HG02870 (cell line): ENCODE measurements at regions not wholly inside any gene's neighbourhood (a gene's known extent, or its start where the extent isn't known, plus 50 kb on each side); places are given as distances from the start of the nearest gene placed in this dataset.

ENCODE experiments used
- ATAC-seq: cut with Tn5 transposase; IDR thresholded peaks from one replicate; pipeline ENCODE4 v1.9.1; 2021; ENCODE audit warnings: mild to moderate bottlenecking, moderate library complexity; ENCODE audit not compliant: unreplicated experiment

- no peak for ATAC-seq
Observed at GRCh38 chr7:148472406-148472805, 118.2 kb upstream of the C7orf33 start.

- no peak for ATAC-seq
Observed at GRCh38 chr7:148473703-148474480, 116.7 kb upstream of the C7orf33 start.

- ATAC-seq = no peak
Observed at GRCh38 chr7:148474481-148475025, 116.0 kb upstream of the C7orf33 start.

DNA sequence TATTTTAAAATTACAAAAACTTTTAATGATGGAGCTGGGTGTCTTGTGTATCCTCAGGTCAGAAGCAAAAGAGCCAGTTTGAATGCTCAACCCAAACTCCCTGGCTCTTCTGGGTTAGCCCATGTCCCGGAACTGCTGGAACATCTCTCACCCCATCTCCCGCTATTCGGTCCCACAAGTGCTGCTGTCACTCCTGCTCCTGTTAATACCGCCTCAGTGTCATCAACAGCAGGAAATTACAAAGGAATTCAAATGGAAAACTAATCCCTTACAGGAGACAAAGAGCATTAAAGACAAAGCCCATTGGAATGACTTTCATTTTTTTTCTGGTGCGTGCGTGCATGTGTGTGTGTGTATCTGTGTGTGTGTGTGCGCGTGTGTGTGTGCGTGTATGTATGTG is 112.0 kb upstream of the C7orf33 start:
- no peak for ATAC-seq

DNA sequence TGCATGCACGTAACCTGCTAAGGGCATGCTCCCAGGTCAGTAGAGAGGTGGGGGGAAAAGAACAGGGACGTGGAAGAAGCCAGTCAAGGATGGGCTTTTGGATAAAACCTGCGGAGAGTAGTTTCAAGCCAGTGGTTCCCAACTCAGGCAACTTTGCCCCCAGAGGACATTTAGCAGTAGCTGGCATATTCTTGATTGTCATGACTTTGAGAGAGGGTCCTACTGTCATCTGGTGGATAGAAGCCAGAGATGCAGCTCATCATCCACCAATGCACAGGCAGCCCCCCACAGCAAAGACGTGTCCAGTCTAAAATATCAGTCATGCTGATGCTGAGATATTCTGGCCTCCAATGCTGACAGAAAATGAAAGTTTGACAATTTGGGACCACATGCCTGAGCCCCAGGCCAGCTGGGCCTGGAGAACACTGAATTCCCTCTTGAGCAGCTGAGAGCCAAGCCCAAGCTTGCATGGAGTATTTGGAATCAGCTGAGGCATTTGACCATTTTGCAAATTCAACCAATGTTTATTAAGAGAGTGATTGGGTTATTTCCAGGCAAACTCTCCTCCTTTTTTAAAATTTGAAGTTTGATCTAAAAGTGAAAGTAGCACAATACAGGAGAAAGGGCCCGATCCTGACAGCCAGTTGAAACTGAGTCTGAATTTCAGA is 110.0 kb upstream of the C7orf33 start:
- no peak for ATAC-seq

- no peak for ATAC-seq
Observed at GRCh38 chr7:148481147-148481526, 109.4 kb upstream of the C7orf33 start.

DNA sequence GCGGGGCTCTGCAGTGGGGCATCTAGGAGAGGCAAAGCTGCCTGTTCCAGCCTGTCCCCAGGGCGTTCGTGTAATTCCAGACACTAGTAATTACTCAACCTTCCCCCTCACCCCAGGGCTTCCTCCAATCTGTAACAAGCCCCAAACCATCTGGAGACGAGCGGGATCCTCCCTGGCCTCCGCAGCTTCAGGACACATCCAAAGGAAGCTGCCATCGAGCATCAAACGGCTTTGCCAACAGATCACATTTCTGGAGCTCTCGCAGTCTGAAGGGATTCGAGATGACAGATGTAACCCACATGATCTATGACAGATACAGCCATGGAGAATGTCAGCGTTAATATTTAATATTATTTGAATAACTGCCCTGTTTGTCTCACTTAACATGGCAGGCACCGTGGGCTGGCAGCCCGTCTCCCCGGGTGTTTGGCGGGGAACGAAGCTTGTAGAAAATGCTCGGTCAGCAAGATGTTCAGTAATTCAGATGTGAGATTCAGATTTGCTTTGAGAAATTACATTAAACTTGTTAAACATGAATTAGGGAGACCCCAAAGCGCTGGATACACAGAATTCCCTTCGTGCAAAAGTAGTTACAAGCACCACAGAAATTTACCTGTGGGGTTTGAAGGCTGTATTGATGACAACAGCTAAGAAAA is 108.5 kb upstream of the C7orf33 start:
- no peak for ATAC-seq

- no peak for ATAC-seq
Observed at GRCh38 chr7:148483515-148484308, 106.9 kb upstream of the C7orf33 start.

DNA sequence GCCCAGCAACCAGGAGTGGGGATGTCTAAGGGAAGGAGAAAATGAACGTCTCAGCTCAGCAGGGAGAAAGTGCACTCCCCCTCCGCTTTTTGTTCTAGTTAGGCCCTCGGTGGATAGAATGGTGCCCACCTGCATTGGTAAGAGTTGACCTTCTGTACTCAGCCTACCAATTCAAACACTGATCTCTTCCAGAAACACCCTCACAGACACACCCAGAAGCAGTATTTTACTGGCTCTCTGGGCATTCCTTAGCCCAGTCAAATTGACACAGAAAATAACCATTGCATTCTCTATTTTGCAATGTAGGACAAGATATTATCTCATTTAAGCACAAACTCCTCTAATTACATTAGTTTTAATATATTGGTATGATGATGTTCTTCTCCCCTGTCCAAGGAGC is 106.1 kb upstream of the C7orf33 start:
- no peak for ATAC-seq

DNA sequence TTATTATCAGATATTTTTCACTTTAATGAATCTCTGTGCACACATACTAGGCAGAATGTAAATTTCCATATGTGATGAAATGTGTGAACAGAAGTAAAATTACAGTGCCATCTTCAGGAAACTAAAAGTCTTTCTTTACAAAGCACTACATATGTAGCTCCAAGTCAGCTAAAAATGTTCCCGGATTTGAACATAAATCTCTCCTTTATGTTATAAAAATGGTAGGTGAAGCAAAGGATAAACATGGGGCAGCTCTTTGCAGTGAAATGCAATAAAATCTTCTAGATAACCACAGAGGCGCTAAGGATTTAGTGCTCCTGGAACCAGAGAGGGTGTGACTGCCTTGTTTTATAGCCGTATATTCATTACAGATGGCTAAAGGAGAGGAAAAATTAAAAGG is 104.9 kb upstream of the C7orf33 start:
- no peak for ATAC-seq

GRCh38 chr7:148486937-148487336 is 103.6 kb upstream of the C7orf33 start:
- no peak for ATAC-seq

DNA sequence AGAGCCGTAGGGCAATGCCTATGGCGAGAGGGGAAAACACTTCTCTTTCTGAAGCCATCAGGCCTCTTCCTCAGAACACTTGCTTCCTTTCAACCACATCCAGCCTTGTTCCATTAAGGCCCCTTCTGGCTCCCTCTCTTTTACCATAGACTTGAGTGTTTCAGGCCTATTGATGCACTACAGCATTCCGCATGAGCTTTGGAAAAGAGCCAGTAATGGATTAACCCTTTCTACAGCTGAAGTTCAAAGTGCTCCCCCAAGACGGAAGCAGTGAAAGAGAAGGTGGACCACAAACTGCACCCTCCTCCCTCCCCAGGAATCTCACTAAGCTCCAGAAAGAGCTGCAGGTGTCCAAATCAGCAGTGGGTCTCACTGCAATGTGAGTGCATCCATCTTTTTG is 102.7 kb upstream of the C7orf33 start:
- no peak for ATAC-seq

DNA sequence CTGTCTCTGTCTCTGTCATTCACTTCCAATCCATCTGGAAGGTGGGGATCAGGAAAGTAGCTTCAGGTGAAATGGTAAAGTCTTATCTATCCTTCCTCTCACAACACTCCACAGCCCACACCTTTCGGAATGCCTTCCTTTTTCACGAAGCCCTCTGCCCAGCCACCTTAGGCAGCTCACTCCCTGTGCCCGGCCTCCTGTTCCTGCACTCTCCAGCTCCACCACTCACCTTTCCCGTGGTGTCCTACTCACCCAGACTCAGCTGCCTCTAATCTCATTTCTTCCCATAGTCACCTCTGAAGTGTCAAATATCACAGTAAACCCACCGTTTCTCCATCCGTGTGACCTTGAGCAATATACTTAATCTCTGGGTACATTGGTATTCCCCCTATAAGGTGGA is 100.9 kb upstream of the C7orf33 start:
- no peak for ATAC-seq

- no peak for ATAC-seq
Observed at GRCh38 chr7:148492157-148492860, 98.3 kb upstream of the C7orf33 start.

DNA sequence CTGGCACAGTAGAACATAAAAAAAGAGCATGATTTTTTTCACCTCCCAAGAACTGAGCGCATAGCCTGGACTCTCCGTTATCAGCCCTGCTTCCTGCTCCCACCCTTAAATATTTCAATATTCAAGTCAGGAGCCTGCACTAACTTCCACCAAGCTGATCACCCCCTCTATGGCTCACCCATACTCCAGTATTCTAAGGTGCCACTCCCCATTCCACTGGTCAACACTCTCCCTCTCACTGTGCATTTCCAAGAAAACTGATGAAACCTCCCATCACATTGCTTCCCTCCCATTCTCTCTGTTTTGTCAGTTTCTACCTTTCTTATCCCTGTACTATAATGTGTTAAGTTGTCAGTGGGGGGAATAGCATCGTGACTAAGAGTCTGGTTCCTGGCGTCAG is 95.0 kb upstream of the C7orf33 start:
- ATAC-seq = no peak

DNA sequence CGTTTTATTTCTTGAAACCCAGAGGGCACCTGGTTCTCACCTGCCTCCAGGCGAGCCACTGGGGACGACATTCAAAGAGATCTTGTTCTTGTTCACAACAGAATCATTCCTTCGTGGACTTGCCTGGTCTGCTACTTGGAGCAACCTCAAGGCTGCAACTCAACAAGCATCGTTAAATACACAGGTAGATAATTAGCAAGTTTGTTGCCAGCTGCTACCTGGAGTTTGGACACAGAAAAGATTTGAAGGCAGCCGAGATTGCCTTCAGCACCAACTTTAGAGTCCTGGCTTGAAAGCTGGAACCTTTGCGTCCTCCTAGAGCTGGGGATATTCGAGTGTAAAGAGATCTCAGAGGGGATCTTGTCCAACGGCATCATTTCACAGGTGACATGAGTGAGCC is 89.6 kb upstream of the C7orf33 start:
- no peak for ATAC-seq

GRCh38 chr7:148503900-148504487 is 86.6 kb upstream of the C7orf33 start:
- ATAC-seq = no peak

DNA sequence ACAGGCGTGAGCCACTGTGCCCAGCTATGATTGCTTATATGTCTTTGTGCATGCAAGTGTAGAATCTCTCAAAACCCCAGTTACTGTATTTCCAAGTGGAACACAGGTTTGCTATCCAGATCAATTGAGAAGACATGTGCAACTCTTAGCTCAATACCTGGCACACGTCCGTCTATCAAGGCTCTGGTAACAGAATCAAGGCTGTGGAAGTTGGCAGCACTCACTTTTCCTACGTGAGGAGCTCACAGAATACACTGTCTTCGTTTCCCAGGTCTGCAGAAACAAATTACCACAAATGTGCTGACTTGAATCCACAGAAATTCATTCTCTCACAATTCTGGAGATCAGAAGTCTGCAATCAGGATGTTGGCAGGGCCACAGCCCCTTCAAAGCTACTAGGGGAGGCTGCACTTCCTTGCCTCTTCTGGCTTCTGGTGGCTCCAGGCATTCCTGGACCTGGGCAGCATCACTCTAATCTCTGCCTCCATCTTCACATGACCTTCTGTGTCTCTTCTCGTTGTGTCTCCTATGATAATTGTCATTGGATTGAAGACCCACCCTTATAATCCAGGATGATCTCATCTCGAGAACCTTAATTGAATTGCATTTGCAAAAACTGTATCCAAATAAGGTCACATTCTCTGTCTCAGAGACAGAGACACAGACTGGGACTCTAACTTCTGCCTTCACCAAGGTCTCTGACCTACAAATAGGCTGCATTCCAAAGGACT is 84.8 kb upstream of the C7orf33 start:
- ATAC-seq = no peak

- ATAC-seq = peak; percentile 97
Observed at GRCh38 chr7:148507064-148507573, 83.4 kb upstream of the C7orf33 start.
